ENCODE measurements at regions not wholly inside any gene's neighbourhood (a gene's known extent, or its start where the extent isn't known, plus 50 kb on each side); places are given as distances from the start of the nearest gene placed in this dataset.

GRCh38 chr5:101932599-101932998, 363.5 kb downstream of the SLCO4C1 start:
- DNase-seq (ENCODE audit: low spot score) = no peak

DNA sequence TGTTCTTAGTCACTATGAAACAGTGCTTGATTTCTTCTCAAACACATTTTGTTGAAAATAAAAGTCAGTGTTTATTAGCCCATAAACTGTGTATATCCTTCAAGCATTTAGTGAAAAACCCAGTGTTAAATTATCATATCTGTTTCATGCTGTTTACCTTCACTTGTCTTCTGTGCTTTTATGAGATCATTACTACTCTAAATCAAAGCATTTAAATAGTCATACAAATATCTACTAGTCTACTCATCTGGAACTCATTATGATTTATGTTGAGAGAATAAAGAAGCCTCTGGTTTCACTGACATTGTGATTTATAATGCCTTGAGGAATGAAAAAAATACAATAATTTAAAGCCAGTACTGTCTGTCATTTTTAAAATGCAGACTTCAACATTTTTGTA, 366.5 kb downstream of the SLCO4C1 start:
- DNase-seq (ENCODE audit: low spot score) = no peak

GRCh38 chr5:101917166-101917565, 378.9 kb downstream of the SLCO4C1 start:
- DNase-seq (ENCODE audit: low spot score) = no peak

GRCh38 chr5:101915554-101915953, 380.5 kb downstream of the SLCO4C1 start:
- no peak for DNase-seq (ENCODE audit: low spot score)

DNA sequence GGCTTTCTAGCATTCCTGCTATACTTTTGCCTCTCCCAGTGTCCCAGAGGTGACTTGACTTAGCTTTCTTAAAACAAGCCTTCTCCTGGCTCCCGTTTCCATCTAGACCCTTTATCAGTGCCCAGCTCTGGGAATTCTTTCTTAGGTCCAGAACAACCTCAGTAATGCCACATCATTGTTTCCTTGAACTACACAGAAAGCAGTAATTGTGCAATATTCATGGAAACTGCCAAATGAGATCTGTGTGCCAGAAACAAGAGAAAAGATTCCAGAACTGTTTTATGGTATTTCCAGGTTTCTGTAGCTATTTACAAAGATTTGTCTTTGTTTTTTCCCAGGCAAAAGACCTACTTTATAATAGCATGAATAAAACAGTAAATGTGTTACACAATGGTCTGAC, 391.3 kb downstream of the SLCO4C1 start:
- DNase-seq (ENCODE audit: low spot score) = no peak

DNA sequence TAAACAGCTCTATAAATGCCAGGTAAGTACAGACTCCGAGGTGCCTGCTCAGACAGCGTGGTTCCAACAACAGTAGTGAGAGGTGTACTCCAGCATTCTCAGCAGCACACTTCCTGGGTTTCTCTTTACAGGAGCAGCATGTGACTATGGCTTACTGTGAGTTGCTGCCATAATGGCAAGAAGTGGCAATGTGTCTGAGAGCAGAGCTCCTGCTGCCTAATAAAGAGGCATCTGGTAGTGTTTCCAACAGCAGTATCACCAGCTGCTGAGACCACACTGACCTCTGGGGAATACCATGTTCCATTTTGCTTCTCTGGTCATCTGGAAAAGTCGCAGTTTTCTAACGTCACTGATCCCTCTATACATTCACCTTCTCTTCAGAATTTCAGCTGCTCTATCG, 398.2 kb downstream of the SLCO4C1 start:
- no peak for DNase-seq (ENCODE audit: low spot score)

- no peak for DNase-seq (ENCODE audit: low spot score)
Measured at GRCh38 chr5:101894985-101895384, 401.1 kb downstream of the SLCO4C1 start.

DNA sequence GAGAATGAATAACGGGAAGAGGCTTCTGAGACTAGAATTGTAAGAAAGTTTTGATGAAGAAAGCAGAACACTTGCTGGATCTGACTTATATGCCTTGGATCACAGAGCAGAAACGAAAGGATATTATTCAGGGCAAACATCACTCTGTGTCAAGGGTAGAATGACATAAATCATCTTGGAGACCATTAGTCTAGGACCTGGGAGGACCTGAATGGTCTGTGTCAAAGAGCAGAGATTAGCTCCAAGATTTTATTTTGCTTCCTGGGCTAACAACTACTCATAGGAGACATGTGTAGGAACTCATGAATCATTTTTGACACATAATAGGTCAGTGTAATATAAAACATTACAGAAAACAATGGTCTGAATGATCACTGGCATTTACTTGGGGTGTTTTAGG, 417.9 kb downstream of the SLCO4C1 start:
- DNase-seq (ENCODE audit: low spot score) = no peak

GRCh38 chr5:101877451-101877850, 418.6 kb downstream of the SLCO4C1 start:
- DNase-seq (ENCODE audit: low spot score) = no peak

DNA sequence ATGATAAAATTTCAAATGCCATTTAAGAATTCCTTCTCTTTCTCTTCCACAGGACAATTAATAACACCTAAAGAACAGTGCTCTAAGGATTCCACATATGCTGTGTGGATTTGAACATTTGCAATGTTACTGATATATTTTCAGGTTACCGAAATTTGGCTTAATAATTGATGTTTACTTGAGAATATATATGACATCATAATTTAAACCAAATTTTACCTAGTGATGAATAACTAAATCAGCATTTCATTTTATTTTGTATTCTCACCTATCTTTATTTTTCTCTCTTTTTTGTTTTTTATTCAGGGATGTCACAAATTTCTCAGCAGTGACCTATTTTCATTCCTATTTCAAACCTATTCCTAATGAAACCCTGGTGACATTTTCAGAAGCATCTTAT, 429.6 kb downstream of the SLCO4C1 start:
- no peak for DNase-seq (ENCODE audit: low spot score)

- no peak for DNase-seq (ENCODE audit: low spot score)
Measured at GRCh38 chr5:101860563-101860962, 435.5 kb downstream of the SLCO4C1 start.

DNA sequence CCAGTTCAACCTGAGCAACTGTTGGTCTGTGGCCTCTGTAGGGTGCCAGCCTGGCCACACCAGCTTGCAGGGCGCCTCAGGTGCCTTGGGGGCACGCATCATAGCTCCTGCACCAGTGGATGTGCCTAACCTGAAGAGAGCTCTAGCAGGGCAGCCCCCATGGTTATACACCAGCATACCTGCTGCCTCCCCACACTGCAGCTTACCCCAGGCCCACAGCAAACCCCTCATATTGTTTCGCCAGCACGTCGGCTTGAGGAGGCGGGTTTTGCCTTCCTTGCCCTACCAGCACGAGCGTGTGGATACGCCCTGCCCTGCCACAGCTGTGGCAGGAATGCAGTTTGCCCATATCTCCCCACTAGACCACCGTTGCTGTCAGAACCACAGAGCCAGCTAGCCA, 435.9 kb downstream of the SLCO4C1 start:
- no peak for DNase-seq (ENCODE audit: low spot score)

- DNase-seq (ENCODE audit: low spot score) = no peak
Measured at GRCh38 chr5:101846496-101846895, 449.6 kb downstream of the SLCO4C1 start.

DNA sequence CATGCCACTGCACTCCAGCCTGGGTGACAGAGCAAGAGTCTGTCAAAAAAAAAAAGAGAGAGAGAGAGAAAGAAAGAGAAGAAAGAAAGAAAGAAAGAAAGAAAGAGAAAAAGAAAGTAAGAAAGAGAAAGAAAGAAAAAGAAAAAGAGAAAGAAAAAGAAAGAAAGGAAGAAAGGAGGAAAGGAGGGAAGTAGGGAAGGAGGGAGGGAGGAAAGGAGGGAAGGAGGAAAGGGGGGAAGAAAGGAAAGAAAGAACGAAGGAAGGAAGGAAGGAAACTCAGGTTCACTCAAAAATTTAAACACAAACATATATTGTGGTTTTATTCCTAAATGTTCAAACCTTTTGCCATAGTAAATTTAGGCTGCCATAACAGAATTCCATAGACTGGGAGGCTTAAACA, 453.0 kb downstream of the SLCO4C1 start:
- no peak for DNase-seq (ENCODE audit: low spot score)

DNA sequence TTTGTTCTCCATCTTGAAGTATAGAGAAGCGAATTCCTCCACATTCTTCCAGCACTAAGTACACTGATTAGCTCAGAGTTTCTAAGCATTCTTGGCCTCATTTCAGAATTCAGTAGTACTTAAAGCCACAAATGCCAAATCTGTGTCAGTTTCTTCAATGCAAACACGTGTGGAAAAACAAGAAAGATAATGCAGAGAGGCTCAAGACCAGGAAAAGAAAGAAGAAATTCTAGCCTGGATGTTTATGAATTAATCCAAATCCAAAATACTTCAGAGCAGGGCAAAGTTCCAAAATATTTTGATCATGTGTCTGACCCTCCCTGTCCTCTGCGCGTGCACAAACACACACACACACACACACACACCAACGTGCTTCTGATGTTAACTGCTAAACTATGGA, 457.6 kb downstream of the SLCO4C1 start:
- no peak for DNase-seq (ENCODE audit: low spot score)

DNA sequence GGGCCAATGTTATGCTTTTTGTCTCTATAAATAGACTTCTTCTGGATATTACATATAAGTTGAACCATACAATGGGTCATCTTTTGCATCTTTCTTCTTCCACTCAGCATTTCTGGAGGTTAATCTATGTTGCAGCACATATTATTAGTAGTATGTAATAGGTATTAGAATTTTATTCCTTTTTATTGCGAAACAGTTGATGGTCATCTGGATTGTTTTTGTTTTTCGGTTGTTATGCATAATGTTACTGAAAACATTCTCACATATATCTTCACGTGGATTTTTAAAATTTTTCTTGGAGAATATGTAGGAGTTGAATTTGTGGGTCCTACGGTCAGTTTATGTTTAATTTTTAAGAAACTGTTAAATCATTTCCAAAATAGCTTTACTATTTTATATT, 466.8 kb downstream of the SLCO4C1 start:
- DNase-seq (ENCODE audit: low spot score) = no peak

- DNase-seq (ENCODE audit: low spot score) = no peak
Measured at GRCh38 chr5:101811466-101811865, 484.6 kb downstream of the SLCO4C1 start.

GRCh38 chr5:101806410-101806809, 489.7 kb downstream of the SLCO4C1 start:
- DNase-seq (ENCODE audit: low spot score) = no peak

DNA sequence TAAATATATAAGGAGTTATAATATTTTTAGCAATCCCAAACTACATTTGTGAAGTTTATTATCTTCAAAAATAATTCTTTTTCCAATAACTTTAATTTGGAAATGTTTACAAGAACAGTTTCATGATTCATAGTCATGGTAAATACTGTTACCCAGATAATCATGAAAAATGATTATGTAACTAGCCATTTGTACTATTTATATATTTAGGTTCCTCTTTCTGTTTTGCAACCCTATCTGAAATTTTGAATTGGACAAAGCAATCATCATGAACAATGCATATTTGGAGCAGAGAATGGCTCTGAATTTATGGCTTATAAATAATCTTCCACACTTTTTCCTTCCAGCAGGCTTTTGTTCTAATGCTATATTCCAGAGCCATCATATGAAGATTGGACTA, 499.7 kb downstream of the SLCO4C1 start:
- no peak for DNase-seq (ENCODE audit: low spot score)

DNA sequence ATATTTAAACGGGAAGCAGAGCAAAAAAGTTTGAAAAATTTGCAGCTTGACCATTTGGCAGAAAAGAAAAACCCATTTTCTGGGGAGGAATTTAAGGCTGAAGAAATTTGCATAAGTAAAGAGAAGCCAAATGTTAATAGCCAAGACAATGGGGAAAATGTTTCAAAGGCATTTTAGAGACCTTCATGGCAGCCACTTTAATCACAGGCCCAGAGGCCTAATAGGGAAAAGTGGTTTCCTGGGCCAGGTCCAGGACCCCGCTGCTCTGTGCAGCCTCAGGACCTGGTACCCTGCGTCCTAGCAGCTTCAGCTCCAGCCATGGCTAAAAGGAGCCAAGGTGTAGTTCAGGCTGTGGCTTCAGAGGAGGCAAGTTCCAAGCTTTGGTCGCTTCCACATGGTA, 507.3 kb downstream of the SLCO4C1 start:
- no peak for DNase-seq (ENCODE audit: low spot score)

- no peak for DNase-seq (ENCODE audit: low spot score)
Measured at GRCh38 chr5:101785090-101785489, 511.0 kb downstream of the SLCO4C1 start.

DNA sequence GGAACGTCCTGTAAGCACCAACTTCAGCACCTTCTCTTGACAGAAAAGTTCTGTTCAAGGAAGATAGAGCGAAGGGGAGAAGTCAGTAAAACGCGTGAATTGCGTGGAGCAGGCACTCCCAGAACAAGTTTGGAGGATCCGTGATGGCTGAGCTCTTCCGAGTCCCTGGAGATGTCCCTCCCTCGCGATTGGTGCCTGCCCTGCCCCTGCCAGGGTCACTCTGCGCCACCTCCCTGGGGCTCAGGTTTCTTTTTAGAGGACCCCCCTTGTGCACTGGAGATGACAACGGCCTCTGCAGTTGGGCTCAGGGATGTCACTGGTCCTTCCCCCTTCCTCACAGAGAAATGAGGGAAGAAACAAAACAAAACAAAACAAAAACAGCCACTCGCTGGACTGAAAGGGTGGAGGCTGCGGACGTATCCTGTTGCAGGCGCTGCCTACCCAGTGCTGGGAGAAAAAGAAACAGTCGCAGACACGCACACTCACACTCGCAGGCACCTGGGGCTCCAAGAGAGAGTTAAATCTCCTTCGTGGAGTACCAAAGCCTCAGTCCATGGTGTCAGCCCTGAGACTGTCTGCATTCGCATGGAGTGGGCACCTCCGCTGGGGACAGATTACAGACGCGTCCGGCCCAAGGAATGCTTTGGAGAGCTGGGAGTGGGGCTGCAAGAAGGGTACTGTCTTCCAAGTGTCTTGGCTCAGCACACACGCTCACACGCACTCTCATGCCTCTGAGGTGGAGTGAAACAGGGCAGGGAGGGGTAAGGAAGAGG, 512.7 kb downstream of the SLCO4C1 start:
- no peak for DNase-seq (ENCODE audit: low spot score)

- DNase-seq (ENCODE audit: low spot score) = no peak
Measured at GRCh38 chr5:101782352-101783103, 513.6 kb downstream of the SLCO4C1 start.

GRCh38 chr5:101751105-101751504, 545.0 kb downstream of the SLCO4C1 start:
- no peak for DNase-seq (ENCODE audit: low spot score)

Data from activated CD4-positive, alpha-beta T cell treated with anti-CD3 and anti-CD28 coated beads, Interleukin-2, Interleukin-4, amounts not matched to agents 100 ng/mL and 50 ng/mL, durations not matched to agents 16 hours and 8 hours (primary cell).